GM19438 (cell line): ENCODE measurements at regions not wholly inside any gene's neighbourhood (a gene's known extent, or its start where the extent isn't known, plus 50 kb on each side); places are given as distances from the start of the nearest gene placed in this dataset.

Experiments
- ATAC-seq: cut with Tn5 transposase; IDR thresholded peaks from one replicate; pipeline ENCODE4 v1.9.1; 2021; ENCODE audit warnings: low read depth; ENCODE audit not compliant: unreplicated experiment

- ATAC-seq: no peak
These were observed 80.8 kb upstream of the DRD2 start for GRCh38 chr11:113556036-113556435.

GRCh38 chr11:113555071-113555619 lies 79.9 kb upstream of the DRD2 start:
- ATAC-seq: no peak

GRCh38 chr11:113554526-113554925 lies 79.3 kb upstream of the DRD2 start:
- ATAC-seq: no peak

GRCh38 chr11:113553915-113554314 lies 78.7 kb upstream of the DRD2 start:
- no peak for ATAC-seq

- ATAC-seq: no peak
These were observed 78.0 kb upstream of the DRD2 start for GRCh38 chr11:113553235-113553634.

- ATAC-seq: no peak
These were observed 77.1 kb upstream of the DRD2 start for GRCh38 chr11:113552271-113552670.

- ATAC-seq: no peak
These were observed 76.4 kb upstream of the DRD2 start for GRCh38 chr11:113551645-113552044.

GRCh38 chr11:113549611-113550578 lies 74.7 kb upstream of the DRD2 start:
- no peak for ATAC-seq

GRCh38 chr11:113549061-113549460 lies 73.9 kb upstream of the DRD2 start:
- ATAC-seq: no peak

GRCh38 chr11:113547739-113548138 lies 72.5 kb upstream of the DRD2 start:
- ATAC-seq: no peak

- no peak for ATAC-seq
These were observed 71.7 kb upstream of the DRD2 start for GRCh38 chr11:113546757-113547507.

- no peak for ATAC-seq
These were observed 67.2 kb upstream of the DRD2 start for GRCh38 chr11:113542420-113542819.

GRCh38 chr11:113540416-113541330 lies 65.5 kb upstream of the DRD2 start:
- no peak for ATAC-seq

- no peak for ATAC-seq
These were observed 63.5 kb upstream of the DRD2 start for GRCh38 chr11:113538451-113539412.

GRCh38 chr11:113534625-113535024 lies 59.4 kb upstream of the DRD2 start:
- ATAC-seq: no peak

- no peak for ATAC-seq
These were observed 58.2 kb upstream of the DRD2 start for GRCh38 chr11:113533425-113533698.

- no peak for ATAC-seq
These were observed 57.7 kb upstream of the DRD2 start for GRCh38 chr11:113532697-113533424.

GRCh38 chr11:113531575-113532451 lies 56.6 kb upstream of the DRD2 start:
- ATAC-seq: no peak
